ENCODE measurements at regions not wholly inside any gene's neighbourhood (a gene's known extent, or its start where the extent isn't known, plus 50 kb on each side); places are given as distances from the start of the nearest gene placed in this dataset.

GRCh38 chr3:84510007-84510406 lies 448.8 kb upstream of the CADM2 start:
- no peak for TF ChIP-seq POLR2A (IDR thresholded peaks at IDR 0.05)
- TF ChIP-seq, protein P1, sequence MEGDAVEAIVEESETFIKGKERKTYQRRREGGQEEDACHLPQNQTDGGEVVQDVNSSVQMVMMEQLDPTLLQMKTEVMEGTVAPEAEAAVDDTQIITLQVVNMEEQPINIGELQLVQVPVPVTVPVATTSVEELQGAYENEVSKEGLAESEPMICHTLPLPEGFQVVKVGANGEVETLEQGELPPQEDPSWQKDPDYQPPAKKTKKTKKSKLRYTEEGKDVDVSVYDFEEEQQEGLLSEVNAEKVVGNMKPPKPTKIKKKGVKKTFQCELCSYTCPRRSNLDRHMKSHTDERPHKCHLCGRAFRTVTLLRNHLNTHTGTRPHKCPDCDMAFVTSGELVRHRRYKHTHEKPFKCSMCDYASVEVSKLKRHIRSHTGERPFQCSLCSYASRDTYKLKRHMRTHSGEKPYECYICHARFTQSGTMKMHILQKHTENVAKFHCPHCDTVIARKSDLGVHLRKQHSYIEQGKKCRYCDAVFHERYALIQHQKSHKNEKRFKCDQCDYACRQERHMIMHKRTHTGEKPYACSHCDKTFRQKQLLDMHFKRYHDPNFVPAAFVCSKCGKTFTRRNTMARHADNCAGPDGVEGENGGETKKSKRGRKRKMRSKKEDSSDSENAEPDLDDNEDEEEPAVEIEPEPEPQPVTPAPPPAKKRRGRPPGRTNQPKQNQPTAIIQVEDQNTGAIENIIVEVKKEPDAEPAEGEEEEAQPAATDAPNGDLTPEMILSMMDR (IDR thresholded peaks at IDR 0.05) = no peak

Measured in Peyer's patch (tissue), 4 donors.